22Rv1 (cell line): ENCODE measurements at regions not wholly inside any gene's neighbourhood (a gene's known extent, or its start where the extent isn't known, plus 50 kb on each side); places are given as distances from the start of the nearest gene placed in this dataset.
"Not testable (repeated sequence)": the region's sequence is repeated elsewhere in the genome, so short reads cannot be mapped to it uniquely, and the experiment has no call there.

Experiments used
- H3K27ac ChIP-seq: fragments of 450-650 bp; 2 replicates; pipeline ENCODE4 v1.5.1; 2017
- CTCF ChIP-seq: fragments of 450-650 bp; IDR thresholded peaks from 2 replicates; pipeline ENCODE4 v1.5.1; 2017; ENCODE audit warnings: mild to moderate bottlenecking
- ZFX ChIP-seq: fragments of 450-650 bp; IDR thresholded peaks from 2 replicates; pipeline ENCODE4 v1.6.1; 2017; ENCODE audit warnings: antibody characterized with exemption, borderline replicate concordance

DNA sequence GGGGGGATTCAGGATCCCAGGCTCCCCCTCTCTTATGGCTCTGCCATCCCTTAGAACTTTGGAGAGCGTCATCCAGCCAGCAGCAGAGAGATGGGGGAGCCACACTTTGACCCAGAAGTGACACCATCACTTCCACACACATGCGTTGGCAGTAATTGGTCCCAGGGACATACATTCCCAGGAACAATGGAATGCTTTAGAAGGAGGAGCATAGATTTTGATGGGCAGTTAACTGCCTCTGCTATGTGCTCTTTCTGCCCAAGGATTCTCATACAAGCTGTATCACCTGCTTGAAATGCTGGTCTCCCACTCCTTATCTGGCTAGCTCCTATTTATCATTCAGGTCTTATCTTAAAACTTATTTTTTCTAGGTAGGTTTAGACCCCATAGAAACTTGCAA lies 109.0 kb upstream of the RPH3A start:
- no peak overlapping the region for H3K27ac ChIP-seq
- TF ChIP-seq ZFX (no peak), CTCF (no peak)

- H3K27ac ChIP-seq = no peak overlapping the region
- TF ChIP-seq ZFX (no peak), CTCF (no peak)
Observed at GRCh38 chr12:112684742-112685141, 106.8 kb upstream of the RPH3A start.

- TF ChIP-seq CTCF = no peak
- TF ChIP-seq ZFX = no peak
- H3K27ac ChIP-seq = no peak overlapping the region
Observed at GRCh38 chr12:112685321-112685720, 106.2 kb upstream of the RPH3A start.

- no peak overlapping the region for H3K27ac ChIP-seq
- TF ChIP-seq ZFX (no peak), CTCF (no peak)
Observed at GRCh38 chr12:112686373-112686772, 105.2 kb upstream of the RPH3A start.

- no peak overlapping the region for H3K27ac ChIP-seq
- TF ChIP-seq CTCF (no peak), ZFX (no peak)
Observed at GRCh38 chr12:112694065-112694464, 97.5 kb upstream of the RPH3A start.

DNA sequence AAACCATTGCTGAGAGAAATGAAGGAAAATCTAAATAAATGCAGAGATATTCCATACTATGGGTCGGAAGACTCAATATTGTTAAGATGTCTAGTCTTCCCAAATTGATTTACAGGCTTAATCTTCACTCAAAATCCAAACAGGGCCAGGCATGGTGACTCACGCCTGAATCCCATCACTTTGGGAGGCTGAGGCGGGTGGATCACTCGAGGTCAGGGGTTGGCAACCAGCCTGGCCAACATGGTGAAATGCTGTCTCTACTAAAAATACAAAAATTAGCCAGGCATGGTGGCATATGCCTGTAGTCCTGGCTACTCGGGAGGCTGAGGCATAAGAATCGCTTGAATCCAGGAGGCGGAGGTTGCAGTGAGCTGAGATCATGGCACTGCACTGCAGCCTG lies 94.1 kb upstream of the RPH3A start:
- H3K27ac ChIP-seq = not testable (repeated sequence)

DNA sequence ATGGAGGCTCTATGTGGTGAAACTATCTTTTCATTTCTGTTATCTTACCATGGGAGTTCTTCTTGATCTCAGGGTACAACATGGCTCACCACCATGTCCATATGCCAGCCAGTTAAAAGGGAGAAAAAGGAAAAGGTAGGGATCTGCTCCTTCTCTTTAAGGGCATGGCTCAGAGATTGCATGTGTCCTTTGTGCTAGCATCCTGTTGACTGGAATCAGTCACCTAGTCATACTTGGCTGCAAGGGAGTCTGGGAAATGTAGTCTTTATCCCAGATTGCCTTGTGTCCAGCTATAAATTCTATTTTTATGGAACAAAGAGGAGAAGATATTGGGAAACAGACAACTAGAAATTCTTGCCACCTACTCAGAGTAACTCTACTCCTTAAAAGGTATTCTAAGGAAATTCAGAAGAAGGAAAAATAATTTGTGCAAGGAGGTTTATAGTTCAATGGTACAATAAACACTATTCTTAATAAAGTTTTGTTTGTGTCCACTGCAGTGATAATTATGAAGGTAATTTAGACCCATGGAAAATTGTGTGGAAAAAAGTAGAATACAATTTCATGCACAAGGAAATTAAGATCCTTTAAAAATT lies 86.4 kb upstream of the RPH3A start:
- TF ChIP-seq CTCF (no peak), ZFX (no peak)
- H3K27ac ChIP-seq = no peak overlapping the region

GRCh38 chr12:112710414-112710813 lies 81.1 kb upstream of the RPH3A start:
- H3K27ac ChIP-seq = no peak overlapping the region
- TF ChIP-seq CTCF (no peak), ZFX (no peak)
